HL-60 (cell line): ENCODE measurements at regions not wholly inside any gene's neighbourhood (a gene's known extent, or its start where the extent isn't known, plus 50 kb on each side); places are given as distances from the start of the nearest gene placed in this dataset.

ENCODE experiments used
- POLR2AphosphoS5 ChIP-seq: IDR thresholded peaks from 2 replicates; pipeline ENCODE4 v1.6.1; 2012; ENCODE audit warnings: low read depth
- TF ChIP-seq, protein P1 (sequence below): IDR thresholded peaks from one replicate; pipeline ENCODE4 v1.5.1; 2011; ENCODE audit warnings: low read length, control low read depth, inconsistent platforms; ENCODE audit not compliant: insufficient read depth

DNA sequence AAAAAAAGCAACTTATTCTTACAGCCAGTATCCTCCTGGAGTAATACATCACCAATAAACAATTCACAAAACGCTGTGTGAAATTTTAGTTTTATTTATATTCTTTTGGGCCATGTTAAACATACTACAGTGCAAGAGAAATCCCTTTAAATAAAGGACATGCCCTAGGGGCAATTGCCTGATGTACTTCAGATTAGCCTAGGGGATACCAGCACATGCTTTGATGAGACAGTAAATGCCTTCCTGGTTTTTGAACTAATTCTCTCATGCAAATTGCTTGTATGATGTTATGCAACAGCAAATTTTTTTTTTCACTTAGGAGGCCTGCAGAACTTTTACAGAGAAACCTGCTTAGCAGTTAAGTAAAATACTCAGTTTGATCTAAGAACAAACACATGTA is 711.9 kb upstream of the FRG1 start:
- TF ChIP-seq, protein P1, sequence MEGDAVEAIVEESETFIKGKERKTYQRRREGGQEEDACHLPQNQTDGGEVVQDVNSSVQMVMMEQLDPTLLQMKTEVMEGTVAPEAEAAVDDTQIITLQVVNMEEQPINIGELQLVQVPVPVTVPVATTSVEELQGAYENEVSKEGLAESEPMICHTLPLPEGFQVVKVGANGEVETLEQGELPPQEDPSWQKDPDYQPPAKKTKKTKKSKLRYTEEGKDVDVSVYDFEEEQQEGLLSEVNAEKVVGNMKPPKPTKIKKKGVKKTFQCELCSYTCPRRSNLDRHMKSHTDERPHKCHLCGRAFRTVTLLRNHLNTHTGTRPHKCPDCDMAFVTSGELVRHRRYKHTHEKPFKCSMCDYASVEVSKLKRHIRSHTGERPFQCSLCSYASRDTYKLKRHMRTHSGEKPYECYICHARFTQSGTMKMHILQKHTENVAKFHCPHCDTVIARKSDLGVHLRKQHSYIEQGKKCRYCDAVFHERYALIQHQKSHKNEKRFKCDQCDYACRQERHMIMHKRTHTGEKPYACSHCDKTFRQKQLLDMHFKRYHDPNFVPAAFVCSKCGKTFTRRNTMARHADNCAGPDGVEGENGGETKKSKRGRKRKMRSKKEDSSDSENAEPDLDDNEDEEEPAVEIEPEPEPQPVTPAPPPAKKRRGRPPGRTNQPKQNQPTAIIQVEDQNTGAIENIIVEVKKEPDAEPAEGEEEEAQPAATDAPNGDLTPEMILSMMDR: no peak
- TF ChIP-seq POLR2AphosphoS5: no peak
